KMS-11 (cell line): ENCODE measurements at regions not wholly inside any gene's neighbourhood (a gene's known extent, or its start where the extent isn't known, plus 50 kb on each side); places are given as distances from the start of the nearest gene placed in this dataset.

Experiments used
- H2AFZ ChIP-seq: fragments of 200-600 bp; sonication (generic); 2 replicates; pipeline ENCODE4 v1.6.1; 2016; ENCODE audit warnings: antibody characterized with exemption, mixed run types, low read depth
- H3K27ac ChIP-seq: fragments of 200-600 bp; sonication (generic); 2 replicates; pipeline ENCODE4 v1.6.1; 2016; ENCODE audit warnings: mild to moderate bottlenecking, mixed run types
- H3K27me3 ChIP-seq: fragments of 200-600 bp; sonication (generic); 2 replicates; pipeline ENCODE4 v1.6.1; 2017; ENCODE audit warnings: mild to moderate bottlenecking, low read depth, mixed run types, moderate library complexity; ENCODE audit not compliant: insufficient read depth
- H3K36me3 ChIP-seq: fragments of 200-600 bp; sonication (generic); 2 replicates; pipeline ENCODE4 v1.6.1; 2017; ENCODE audit warnings: mild to moderate bottlenecking, mixed run types; ENCODE audit not compliant: insufficient read depth
- H3K4me1 ChIP-seq: fragments of 200-600 bp; sonication (generic); 2 replicates; pipeline ENCODE4 v1.6.1; 2016; ENCODE audit warnings: mild to moderate bottlenecking, low read depth, mixed run types; ENCODE audit not compliant: poor library complexity, severe bottlenecking
- H3K4me2 ChIP-seq: fragments of 200-600 bp; sonication (generic); 2 replicates; pipeline ENCODE4 v1.7.0; 2016; ENCODE audit warnings: mild to moderate bottlenecking, mixed run types
- H3K4me3 ChIP-seq: fragments of 200-600 bp; sonication (generic); IDR thresholded peaks from 2 replicates; pipeline ENCODE4 v1.6.1; 2017; ENCODE audit warnings: low read depth, low read length, mixed read lengths; ENCODE audit not compliant: insufficient read depth
- H3K79me2 ChIP-seq: fragments of 200-600 bp; sonication (generic); 2 replicates; pipeline ENCODE4 v1.6.1; 2016; ENCODE audit warnings: low read depth, mixed run types; ENCODE audit not compliant: insufficient read depth
- H3K9ac ChIP-seq: fragments of 200-600 bp; sonication (generic); 2 replicates; pipeline ENCODE4 v1.6.1; 2016; ENCODE audit warnings: mild to moderate bottlenecking, mixed run types
- H4K20me1 ChIP-seq: fragments of 200-600 bp; sonication (generic); 2 replicates; pipeline ENCODE4 v1.6.1; 2016; ENCODE audit warnings: mild to moderate bottlenecking, mixed run types; ENCODE audit not compliant: insufficient read depth
- TF ChIP-seq, protein P1 (sequence below): fragments of 200-600 bp; sonication (generic); conservative IDR thresholded peaks from 2 replicates; pipeline ENCODE4 v1.6.1; 2017; ENCODE audit warnings: low read depth, mild to moderate bottlenecking, antibody characterized with exemption, low read length, moderate library complexity, mixed read lengths

DNA sequence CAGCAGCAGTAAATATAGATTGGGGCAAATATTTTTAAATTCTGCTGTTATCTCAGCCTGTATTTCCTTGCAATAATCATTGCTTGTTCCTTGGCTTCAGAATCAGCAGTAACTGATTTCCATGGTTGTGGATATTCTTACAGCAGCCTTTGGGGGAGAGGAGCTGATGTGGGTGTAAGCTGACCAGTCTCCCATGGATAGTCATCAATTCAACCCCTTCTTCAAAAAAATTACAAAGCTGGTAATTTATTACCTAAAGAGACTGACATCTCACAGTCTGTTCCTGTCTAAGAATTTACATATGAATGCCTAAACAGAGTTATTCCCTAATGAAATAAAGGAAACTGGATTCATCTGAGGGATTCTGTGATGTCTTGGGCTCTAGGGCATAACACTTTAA, 103.1 kb upstream of the CABCOCO1 start:
- Histone ChIP-seq H4K20me1 (no peaks in the 10 kb centered on the region), H3K27me3 (no peaks in the 10 kb centered on the region), H3K4me3 (no peak overlapping the region), H3K4me1 (no peaks in the 10 kb centered on the region), H3K4me2 (no peak overlapping the region), H3K27ac (no peak overlapping the region), H3K79me2 (no peaks in the 10 kb centered on the region), H3K36me3 (no peaks in the 10 kb centered on the region), H2AFZ (no peak overlapping the region), H3K9ac (no peak overlapping the region)
- TF ChIP-seq, protein P1, sequence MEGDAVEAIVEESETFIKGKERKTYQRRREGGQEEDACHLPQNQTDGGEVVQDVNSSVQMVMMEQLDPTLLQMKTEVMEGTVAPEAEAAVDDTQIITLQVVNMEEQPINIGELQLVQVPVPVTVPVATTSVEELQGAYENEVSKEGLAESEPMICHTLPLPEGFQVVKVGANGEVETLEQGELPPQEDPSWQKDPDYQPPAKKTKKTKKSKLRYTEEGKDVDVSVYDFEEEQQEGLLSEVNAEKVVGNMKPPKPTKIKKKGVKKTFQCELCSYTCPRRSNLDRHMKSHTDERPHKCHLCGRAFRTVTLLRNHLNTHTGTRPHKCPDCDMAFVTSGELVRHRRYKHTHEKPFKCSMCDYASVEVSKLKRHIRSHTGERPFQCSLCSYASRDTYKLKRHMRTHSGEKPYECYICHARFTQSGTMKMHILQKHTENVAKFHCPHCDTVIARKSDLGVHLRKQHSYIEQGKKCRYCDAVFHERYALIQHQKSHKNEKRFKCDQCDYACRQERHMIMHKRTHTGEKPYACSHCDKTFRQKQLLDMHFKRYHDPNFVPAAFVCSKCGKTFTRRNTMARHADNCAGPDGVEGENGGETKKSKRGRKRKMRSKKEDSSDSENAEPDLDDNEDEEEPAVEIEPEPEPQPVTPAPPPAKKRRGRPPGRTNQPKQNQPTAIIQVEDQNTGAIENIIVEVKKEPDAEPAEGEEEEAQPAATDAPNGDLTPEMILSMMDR, result no peak

DNA sequence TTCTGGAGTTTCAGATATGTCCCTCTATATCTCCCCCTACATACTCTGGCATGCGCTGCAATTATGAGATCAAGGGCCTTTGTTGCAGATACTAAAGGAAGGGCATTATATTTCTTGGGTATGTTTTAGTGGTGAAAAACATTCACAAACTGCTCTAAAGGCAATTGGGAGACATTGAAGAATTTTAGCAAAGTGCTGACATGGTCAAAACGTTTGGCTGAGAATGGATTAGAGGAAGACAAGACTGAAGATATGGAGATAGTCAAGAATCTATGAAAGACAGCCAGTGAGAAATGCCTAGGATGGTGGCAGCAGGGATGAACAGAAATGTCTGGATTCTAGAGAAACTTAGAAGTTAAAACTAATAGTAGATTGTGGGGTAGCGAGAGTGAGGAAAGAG, 104.5 kb upstream of the CABCOCO1 start:
- TF ChIP-seq, protein P1, result no peak
- no peak overlapping the region for H3K27ac ChIP-seq
- no peaks in the 10 kb centered on the region for H3K36me3 ChIP-seq
- no peaks in the 10 kb centered on the region for H3K27me3 ChIP-seq
- no peaks in the 10 kb centered on the region for H3K4me1 ChIP-seq
- H3K79me2 ChIP-seq, result no peaks in the 10 kb centered on the region
- H3K4me3 ChIP-seq, result no peak overlapping the region
- H3K9ac ChIP-seq, result no peak overlapping the region
- no peak overlapping the region for H2AFZ ChIP-seq
- no peaks in the 10 kb centered on the region for H4K20me1 ChIP-seq
- H3K4me2 ChIP-seq, result no peak overlapping the region

DNA sequence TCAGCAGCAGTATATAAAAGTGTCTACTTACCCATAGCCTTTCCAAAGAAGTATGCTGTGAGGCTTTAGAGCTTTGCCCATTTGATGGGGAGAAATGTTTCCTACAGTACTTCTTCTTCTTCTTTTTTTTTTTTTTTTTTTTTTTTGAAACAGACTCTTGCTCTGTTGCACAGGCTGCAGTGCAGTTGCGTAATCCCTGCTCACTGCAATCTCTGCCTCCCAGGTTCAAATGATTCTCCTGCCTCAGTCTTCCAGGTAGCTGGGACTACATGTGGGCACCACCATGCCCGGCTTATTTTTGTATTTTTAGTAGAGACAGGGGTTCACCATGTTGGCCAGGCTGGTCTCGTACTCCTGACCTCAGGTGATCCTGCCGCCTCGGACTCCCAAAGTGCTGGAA, 101.7 kb upstream of the TMEM26 start:
- Histone ChIP-seq H2AFZ (no peak overlapping the region), H4K20me1 (no peaks in the 10 kb centered on the region), H3K27ac (no peak overlapping the region), H3K27me3 (no peaks in the 10 kb centered on the region), H3K9ac (no peak overlapping the region), H3K4me2 (no peak overlapping the region), H3K79me2 (no peaks in the 10 kb centered on the region), H3K4me3 (no peak overlapping the region), H3K36me3 (no peaks in the 10 kb centered on the region), H3K4me1 (no peaks in the 10 kb centered on the region)
- TF ChIP-seq, protein P1, result no peak

DNA sequence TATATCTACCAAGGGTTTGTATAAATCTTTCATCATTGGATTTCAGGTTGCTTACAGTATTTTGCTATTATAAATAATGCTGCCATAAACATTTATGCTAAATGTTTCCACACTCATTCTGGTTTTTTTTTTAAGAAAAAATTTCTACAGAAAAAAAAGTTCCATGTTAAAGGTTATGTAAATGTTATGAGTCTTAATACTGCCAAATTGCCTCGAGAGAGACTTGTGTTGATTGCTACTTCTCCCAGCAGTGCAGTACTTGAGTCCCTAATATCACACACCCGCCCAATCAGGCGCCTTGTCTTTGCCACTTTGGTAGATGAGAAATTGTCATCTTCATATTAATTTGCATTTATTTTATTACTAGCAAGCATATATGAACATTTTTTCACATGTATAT, 96.7 kb upstream of the TMEM26 start:
- no peak overlapping the region for H3K4me2 ChIP-seq
- no peaks in the 10 kb centered on the region for H3K79me2 ChIP-seq
- TF ChIP-seq, protein P1, result no peak
- no peaks in the 10 kb centered on the region for H3K27me3 ChIP-seq
- H2AFZ ChIP-seq, result no peak overlapping the region
- H4K20me1 ChIP-seq, result no peaks in the 10 kb centered on the region
- H3K27ac ChIP-seq, result no peak overlapping the region
- no peaks in the 10 kb centered on the region for H3K36me3 ChIP-seq
- H3K9ac ChIP-seq, result no peak overlapping the region
- no peaks in the 10 kb centered on the region for H3K4me1 ChIP-seq
- H3K4me3 ChIP-seq, result no peak overlapping the region

DNA sequence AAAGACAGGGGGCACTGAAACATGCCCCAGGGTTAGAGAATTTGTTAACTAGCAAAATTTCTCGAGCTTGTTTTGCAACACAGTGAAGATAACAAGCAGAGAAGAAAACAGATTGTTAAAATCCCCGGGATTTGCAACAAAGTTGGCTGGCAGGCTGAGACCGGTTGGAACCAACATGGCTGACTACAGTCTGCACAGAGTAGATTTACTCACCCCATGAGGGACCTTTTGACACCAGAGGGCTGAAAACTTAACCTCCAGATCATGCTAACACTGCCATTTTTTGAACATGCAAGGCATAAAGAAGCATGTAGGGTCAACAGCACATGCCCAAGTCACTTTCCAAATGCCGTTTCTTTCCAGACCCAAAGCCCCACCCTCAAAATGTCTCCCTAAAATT, 95.2 kb upstream of the TMEM26 start:
- no peaks in the 10 kb centered on the region for H3K4me1 ChIP-seq
- H3K9ac ChIP-seq, result no peak overlapping the region
- H3K36me3 ChIP-seq, result no peaks in the 10 kb centered on the region
- no peak overlapping the region for H3K27ac ChIP-seq
- no peak overlapping the region for H3K4me2 ChIP-seq
- no peak overlapping the region for H2AFZ ChIP-seq
- no peaks in the 10 kb centered on the region for H4K20me1 ChIP-seq
- TF ChIP-seq, protein P1, result no peak
- H3K79me2 ChIP-seq, result no peaks in the 10 kb centered on the region
- no peak overlapping the region for H3K4me3 ChIP-seq
- H3K27me3 ChIP-seq, result no peaks in the 10 kb centered on the region
